ENCODE measurements at regions not wholly inside any gene's neighbourhood (a gene's known extent, or its start where the extent isn't known, plus 50 kb on each side); places are given as distances from the start of the nearest gene placed in this dataset.
A peak's percentile ranks its signal among the peaks of the same experiment; 100 is the strongest.

DNA sequence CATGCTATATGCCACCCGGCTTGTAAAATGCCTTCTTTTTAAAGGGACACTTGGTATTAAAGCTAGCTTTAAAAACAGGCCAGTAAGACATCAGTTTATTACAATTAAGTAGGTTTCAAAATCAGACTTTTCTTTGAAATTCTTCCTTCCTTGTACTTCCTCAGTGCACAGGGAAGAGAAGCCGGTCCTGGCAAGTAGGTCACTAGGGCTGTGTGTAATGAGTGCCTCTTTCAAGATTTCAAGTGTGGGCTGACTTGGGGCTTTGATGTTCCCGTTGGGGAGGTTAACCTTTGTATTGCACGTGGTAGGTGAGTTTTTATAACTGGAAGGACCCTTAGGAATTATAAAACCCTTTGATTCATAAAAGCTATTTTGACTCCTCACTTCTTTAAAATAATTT lies 566.4 kb upstream of the ID2 start:
- no peaks in the 10 kb centered on the region for H4K20me1 ChIP-seq (ENCODE audit: control insufficient read depth, insufficient read depth, low read depth, low read length)
- H3K4me2 ChIP-seq (ENCODE audit: low read length) = no peak overlapping the region
- H3K27me3 ChIP-seq (ENCODE audit: control insufficient read depth, low read length) = no peaks in the 10 kb centered on the region
- no peaks in the 10 kb centered on the region for H3K9me2 ChIP-seq (replicated peaks; ENCODE audit: control insufficient read depth, low read length)
- H3F3A ChIP-seq (ENCODE audit: control insufficient read depth, insufficient read depth) = no peaks in the 10 kb centered on the region
- TF ChIP-seq EZH2phosphoT487 (IDR thresholded peaks at IDR 0.05; ENCODE audit: borderline replicate concordance, low read length) (no peak), CTCF (IDR thresholded peaks at IDR 0.05; ENCODE audit: low read depth, low read length, poor library complexity, severe bottlenecking) (no peak)
- no peak overlapping the region for H3K4me3 ChIP-seq (ENCODE audit: low read length)
- H3K36me3 ChIP-seq (ENCODE audit: control insufficient read depth, low read length) = no peaks in the 10 kb centered on the region
- H3K9me3 ChIP-seq (ENCODE audit: control insufficient read depth, insufficient read depth, low read length) = no peaks in the 10 kb centered on the region
- H3K4me1 ChIP-seq (ENCODE audit: control insufficient read depth, low read length) = peaks cover 13% of the 10 kb centered on the region
- H3K79me2 ChIP-seq (ENCODE audit: control insufficient read depth, low read length) = no peaks in the 10 kb centered on the region
- H3K27ac ChIP-seq (ENCODE audit: low read depth, low read length) = no peak overlapping the region

DNA sequence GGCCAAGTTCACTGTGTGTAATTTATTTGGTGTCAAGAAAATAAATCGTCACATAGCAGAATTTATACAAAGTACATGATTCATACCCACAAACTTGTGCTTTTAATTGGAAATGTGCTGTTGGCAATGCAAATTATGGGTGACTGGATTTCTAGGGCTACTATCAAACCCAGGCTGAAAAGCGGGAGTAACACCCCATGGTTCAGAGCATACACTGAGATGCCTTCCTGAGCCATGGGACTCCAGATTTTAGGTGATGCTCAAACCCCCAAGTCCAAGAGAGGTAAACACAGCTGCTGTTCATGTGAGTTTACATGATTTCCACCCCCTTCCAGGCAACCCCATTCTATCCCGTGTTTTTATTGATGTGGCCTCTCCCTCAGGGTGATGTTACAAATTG lies 565.9 kb upstream of the ID2 start:
- Histone ChIP-seq H3K27ac (ENCODE audit: low read depth, low read length) (no peak overlapping the region), H3K4me2 (ENCODE audit: low read length) (peak overlapping the region; percentile 39), H3K27me3 (ENCODE audit: control insufficient read depth, low read length) (no peaks in the 10 kb centered on the region), H3K4me1 (ENCODE audit: control insufficient read depth, low read length) (peaks cover 13% of the 10 kb centered on the region), H3K79me2 (ENCODE audit: control insufficient read depth, low read length) (no peaks in the 10 kb centered on the region), H4K20me1 (ENCODE audit: control insufficient read depth, insufficient read depth, low read depth, low read length) (no peaks in the 10 kb centered on the region), H3K9me2 (replicated peaks; ENCODE audit: control insufficient read depth, low read length) (no peaks in the 10 kb centered on the region), H3K9me3 (ENCODE audit: control insufficient read depth, insufficient read depth, low read length) (no peaks in the 10 kb centered on the region), H3F3A (ENCODE audit: control insufficient read depth, insufficient read depth) (no peaks in the 10 kb centered on the region), H3K4me3 (ENCODE audit: low read length) (no peak overlapping the region), H3K36me3 (ENCODE audit: control insufficient read depth, low read length) (no peaks in the 10 kb centered on the region)
- TF ChIP-seq EZH2phosphoT487 (IDR thresholded peaks at IDR 0.05; ENCODE audit: borderline replicate concordance, low read length) = no peak
- no peak for TF ChIP-seq CTCF (IDR thresholded peaks at IDR 0.05; ENCODE audit: low read depth, low read length, poor library complexity, severe bottlenecking)

DNA sequence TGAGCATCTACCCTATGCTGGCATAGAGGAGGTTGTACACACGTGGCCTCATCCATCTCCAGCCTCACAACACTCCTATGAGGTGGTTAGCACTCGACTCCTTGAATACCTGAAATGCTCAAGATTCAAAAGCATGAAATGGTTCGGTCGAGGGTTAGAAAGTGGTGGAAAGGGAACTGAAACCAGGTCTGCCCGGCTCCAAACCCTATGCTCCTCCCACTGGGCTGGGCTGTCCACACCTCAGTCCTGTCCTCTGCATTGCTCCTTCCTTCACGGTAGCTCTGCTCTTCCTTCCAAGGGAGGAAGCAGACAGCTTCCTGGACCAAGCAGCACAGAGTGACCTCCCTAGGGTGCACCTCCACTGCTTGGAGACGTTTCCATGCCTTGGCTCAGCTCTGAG lies 565.2 kb upstream of the ID2 start:
- peak overlapping the region; percentile 39 for H3K4me2 ChIP-seq (ENCODE audit: low read length)
- TF ChIP-seq EZH2phosphoT487 (IDR thresholded peaks at IDR 0.05; ENCODE audit: borderline replicate concordance, low read length) (no peak), CTCF (IDR thresholded peaks at IDR 0.05; ENCODE audit: low read depth, low read length, poor library complexity, severe bottlenecking) (no peak)
- H3K4me1 ChIP-seq (ENCODE audit: control insufficient read depth, low read length) = peaks cover 13% of the 10 kb centered on the region

More for the DNA sequence above, 565.2 kb upstream of the ID2 start:
- Histone ChIP-seq H3K9me2 (replicated peaks; ENCODE audit: control insufficient read depth, low read length) (no peaks in the 10 kb centered on the region), H3K36me3 (ENCODE audit: control insufficient read depth, low read length) (no peaks in the 10 kb centered on the region), H3K27me3 (ENCODE audit: control insufficient read depth, low read length) (no peaks in the 10 kb centered on the region), H3K27ac (ENCODE audit: low read depth, low read length) (no peak overlapping the region), H3K9me3 (ENCODE audit: control insufficient read depth, insufficient read depth, low read length) (no peaks in the 10 kb centered on the region), H4K20me1 (ENCODE audit: control insufficient read depth, insufficient read depth, low read depth, low read length) (no peaks in the 10 kb centered on the region), H3K79me2 (ENCODE audit: control insufficient read depth, low read length) (no peaks in the 10 kb centered on the region), H3F3A (ENCODE audit: control insufficient read depth, insufficient read depth) (no peaks in the 10 kb centered on the region), H3K4me3 (ENCODE audit: low read length) (no peak overlapping the region)

All from DOHH2 (cell line).